Stimulated activated effector memory CD8-positive, alpha-beta T cell treated with anti-CD3 and anti-CD28 coated beads, Interleukin-12 subunit alpha, Interleukin-12 subunit beta, amount 100 ng/mL, for 72 hours (primary cell): ENCODE measurements at regions not wholly inside any gene's neighbourhood (a gene's known extent, or its start where the extent isn't known, plus 50 kb on each side); places are given as distances from the start of the nearest gene placed in this dataset.

Experiments
- ATAC-seq: fragments of 150-1000 bp; cut with Tn5 transposase; 2 replicates; pipeline ENCODE4 v1.10.0; 2021
- DNase-seq, 2 donors: peaks; one replicate each; pipeline ENCODE4 v3.0.0; 2021 to 2022; ENCODE audit warnings: low spot score in 2 of 2
- H3K27ac Mint-ChIP-seq: one replicate; pipeline ENCODE4 v1.8.0; 2022; ENCODE audit warnings: mild to moderate bottlenecking, mixed read lengths
- H3K36me3 Mint-ChIP-seq: one replicate; pipeline ENCODE4 v1.8.0; 2022; ENCODE audit warnings: mild to moderate bottlenecking, mixed read lengths
- H3K4me1 Mint-ChIP-seq: one replicate; pipeline ENCODE4 v1.8.0; 2022; ENCODE audit warnings: mixed read lengths
- H3K4me3 Mint-ChIP-seq: one replicate; pipeline ENCODE4 v1.8.0; 2022; ENCODE audit warnings: mild to moderate bottlenecking, mixed read lengths
- H3K9me3 Mint-ChIP-seq: one replicate; pipeline ENCODE4 v1.8.0; 2022; ENCODE audit warnings: mixed read lengths

GRCh38 chr6:113505084-113505699 lies 352.0 kb upstream of the MARCKS start:
- H3K9me3 Mint-ChIP-seq = no peaks in the 10 kb centered on the region
- no peaks in the 10 kb centered on the region for H3K36me3 Mint-ChIP-seq
- H3K4me1 Mint-ChIP-seq = no peaks in the 10 kb centered on the region
- no peak overlapping the region for H3K4me3 Mint-ChIP-seq
- no peak overlapping the region for H3K27ac Mint-ChIP-seq
- ATAC-seq = no peak
- DNase-seq = no peak

- H3K27ac Mint-ChIP-seq = no peak overlapping the region
- no peak overlapping the region for H3K4me3 Mint-ChIP-seq
These were observed 348.9 kb upstream of the MARCKS start for GRCh38 chr6:113508249-113508648.

DNA sequence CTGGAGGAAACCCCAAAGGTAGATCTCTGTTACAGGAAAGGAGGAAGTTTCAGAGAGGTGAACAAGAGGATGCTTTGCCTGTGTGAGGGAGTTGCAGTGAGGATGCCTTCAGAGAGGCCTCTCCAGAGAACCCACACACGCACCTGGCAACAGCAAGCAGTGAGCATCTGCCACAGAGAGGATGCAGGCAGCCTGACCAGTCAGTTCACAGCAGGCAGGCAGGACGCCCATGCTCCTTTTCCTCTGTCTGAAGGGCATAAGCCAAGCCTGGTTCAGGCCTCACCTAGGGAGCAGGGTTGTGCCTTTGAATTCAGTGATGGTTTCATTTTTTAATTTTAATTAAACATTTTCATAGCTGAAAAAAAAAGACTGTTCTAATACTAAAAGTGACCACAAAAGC lies 346.0 kb upstream of the MARCKS start:
- no peak overlapping the region for H3K27ac Mint-ChIP-seq
- peaks cover 6% of the 10 kb centered on the region for H3K9me3 Mint-ChIP-seq
- no peaks in the 10 kb centered on the region for H3K36me3 Mint-ChIP-seq
- ATAC-seq = peak; percentile 28
- H3K4me3 Mint-ChIP-seq = no peak overlapping the region
- H3K4me1 Mint-ChIP-seq = no peaks in the 10 kb centered on the region
- no peak for DNase-seq

More at GRCh38 chr6:113508249-113508648, 348.9 kb upstream of the MARCKS start:
- DNase-seq (no peak), ATAC-seq (no peak)
- Mint-ChIP-seq H3K36me3 (no peaks in the 10 kb centered on the region), H3K4me1 (no peaks in the 10 kb centered on the region), H3K9me3 (peaks cover 3% of the 10 kb centered on the region)

- H3K4me1 Mint-ChIP-seq = no peaks in the 10 kb centered on the region
- no peak overlapping the region for H3K27ac Mint-ChIP-seq
- DNase-seq = no peak
- H3K36me3 Mint-ChIP-seq = no peaks in the 10 kb centered on the region
- no peak overlapping the region for H3K4me3 Mint-ChIP-seq
- no peak for ATAC-seq
- peaks cover 6% of the 10 kb centered on the region for H3K9me3 Mint-ChIP-seq
These were observed 344.6 kb upstream of the MARCKS start for GRCh38 chr6:113512576-113512975.

DNA sequence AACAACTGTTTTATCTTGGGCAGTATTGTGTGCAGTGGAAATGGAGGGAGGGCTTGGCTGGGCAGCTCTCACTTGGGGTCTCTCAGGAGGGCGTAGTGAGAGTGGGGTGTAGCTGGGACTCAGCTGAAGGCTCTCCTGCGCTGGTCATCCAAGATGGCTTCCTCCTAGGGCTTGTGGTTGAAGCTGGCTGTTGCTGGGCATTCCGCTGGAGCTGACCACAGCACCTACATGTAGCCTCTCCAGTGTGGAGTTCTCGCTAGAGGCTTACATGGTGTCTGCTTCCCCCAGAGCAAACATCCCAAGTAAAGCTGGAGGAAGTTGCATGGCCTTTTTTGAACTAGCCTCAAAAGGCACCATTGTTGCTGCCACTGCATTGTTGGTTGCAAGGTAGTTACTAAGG lies 344.1 kb upstream of the MARCKS start:
- ATAC-seq (no peak), DNase-seq (no peak)
- H3K9me3 Mint-ChIP-seq = peaks cover 6% of the 10 kb centered on the region
- H3K36me3 Mint-ChIP-seq = no peaks in the 10 kb centered on the region
- no peak overlapping the region for H3K27ac Mint-ChIP-seq
- H3K4me3 Mint-ChIP-seq = no peak overlapping the region
- no peaks in the 10 kb centered on the region for H3K4me1 Mint-ChIP-seq

- peaks cover 4% of the 10 kb centered on the region for H3K9me3 Mint-ChIP-seq
- DNase-seq = no peak
- H3K27ac Mint-ChIP-seq = no peak overlapping the region
- no peaks in the 10 kb centered on the region for H3K4me1 Mint-ChIP-seq
- no peaks in the 10 kb centered on the region for H3K36me3 Mint-ChIP-seq
- no peak overlapping the region for H3K4me3 Mint-ChIP-seq
- no peak for ATAC-seq
These were observed 334.8 kb upstream of the MARCKS start for GRCh38 chr6:113522376-113522775.

DNA sequence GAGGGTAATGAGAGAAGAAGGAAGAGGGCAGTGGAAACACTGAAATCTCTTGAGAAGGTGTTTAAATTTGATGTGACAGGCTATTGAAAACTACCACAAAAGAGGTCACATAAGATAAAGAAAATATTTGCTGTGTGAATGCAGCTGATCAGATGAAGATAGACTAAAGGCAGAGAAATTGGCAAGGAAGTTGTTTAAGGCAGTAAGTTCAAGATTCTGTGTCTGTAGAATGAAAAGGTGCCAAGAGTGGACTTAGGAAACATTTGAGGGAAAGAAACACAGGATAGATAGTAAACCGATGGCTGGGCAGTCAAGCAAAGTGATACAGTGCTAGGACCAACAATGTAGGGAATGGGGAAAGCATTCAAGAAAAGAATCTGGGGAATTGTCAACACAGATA lies 332.3 kb upstream of the MARCKS start:
- no peak for DNase-seq

GRCh38 chr6:113526553-113526952 lies 330.6 kb upstream of the MARCKS start:
- Mint-ChIP-seq H3K36me3 (no peaks in the 10 kb centered on the region), H3K4me3 (no peak overlapping the region), H3K4me1 (no peaks in the 10 kb centered on the region), H3K9me3 (peaks cover 4% of the 10 kb centered on the region), H3K27ac (no peak overlapping the region)
- no peak for DNase-seq
- ATAC-seq = no peak

More for the DNA sequence above, 332.3 kb upstream of the MARCKS start:
- peaks cover 4% of the 10 kb centered on the region for H3K9me3 Mint-ChIP-seq
- no peak overlapping the region for H3K27ac Mint-ChIP-seq
- no peaks in the 10 kb centered on the region for H3K4me1 Mint-ChIP-seq
- no peak overlapping the region for H3K4me3 Mint-ChIP-seq
- H3K36me3 Mint-ChIP-seq = no peaks in the 10 kb centered on the region
- ATAC-seq = no peak

DNA sequence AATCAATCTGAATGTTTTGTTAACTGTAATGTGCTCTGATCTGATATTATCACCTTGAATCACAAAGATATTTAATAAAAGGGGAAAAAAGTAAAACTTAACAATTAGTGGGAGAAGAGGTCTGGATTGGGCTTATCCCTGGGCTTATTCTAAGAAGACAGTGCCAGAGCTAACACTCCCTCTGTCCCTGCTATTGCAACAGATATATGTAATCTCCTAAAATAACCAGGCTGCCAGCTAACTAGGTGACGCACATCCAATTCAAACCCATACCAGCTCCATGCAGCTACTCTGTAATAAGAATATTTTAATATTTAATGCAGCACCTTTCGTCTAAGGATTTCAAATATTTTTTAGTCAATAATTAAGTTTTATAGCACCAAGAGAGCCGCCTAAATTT lies 330.1 kb upstream of the MARCKS start:
- ATAC-seq (no peak), DNase-seq (no peak)
- Mint-ChIP-seq H3K4me1 (no peaks in the 10 kb centered on the region), H3K9me3 (peaks cover 4% of the 10 kb centered on the region), H3K4me3 (no peak overlapping the region), H3K36me3 (no peaks in the 10 kb centered on the region), H3K27ac (no peak overlapping the region)

DNA sequence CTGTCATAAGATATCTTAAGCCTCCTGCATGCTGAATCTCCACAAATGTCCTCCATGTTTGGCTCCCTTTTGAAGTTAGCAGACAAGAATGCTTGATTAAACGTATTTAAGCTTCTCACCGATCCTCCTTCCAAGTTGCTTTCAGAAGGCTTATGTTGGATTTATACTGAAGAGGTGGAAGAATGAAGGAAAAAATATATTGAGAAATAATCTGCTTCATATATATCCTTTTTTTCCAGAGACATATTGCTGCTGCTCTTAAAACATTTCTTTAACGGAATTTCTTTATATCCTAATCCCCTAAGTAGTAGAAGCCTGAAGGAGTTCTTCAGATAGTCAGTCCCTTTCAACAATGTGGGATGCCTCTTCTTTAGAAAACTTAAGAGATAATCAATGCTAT lies 329.0 kb upstream of the MARCKS start:
- no peak overlapping the region for H3K4me3 Mint-ChIP-seq
- H3K9me3 Mint-ChIP-seq = peaks cover 4% of the 10 kb centered on the region
- no peak for ATAC-seq
- H3K27ac Mint-ChIP-seq = no peak overlapping the region
- DNase-seq = no peak
- H3K36me3 Mint-ChIP-seq = no peaks in the 10 kb centered on the region
- H3K4me1 Mint-ChIP-seq = no peaks in the 10 kb centered on the region

DNA sequence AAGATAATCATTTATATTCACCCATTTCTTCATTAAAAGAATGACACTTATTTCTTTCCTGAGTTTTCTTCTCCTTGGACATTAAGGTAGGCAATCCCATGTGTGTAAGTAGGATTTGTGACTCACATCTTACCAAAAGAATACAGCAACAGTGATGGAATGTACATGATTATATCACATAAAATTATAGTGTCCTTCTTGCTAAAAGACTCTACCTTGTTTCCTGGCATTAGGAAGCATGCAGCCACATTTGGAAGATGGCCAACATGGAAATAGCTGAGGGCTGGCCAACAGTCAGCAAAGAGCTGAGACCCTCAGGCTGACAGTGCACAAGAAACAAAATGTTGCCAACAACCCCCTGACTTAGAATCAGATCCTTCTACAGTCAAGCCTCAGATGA lies 327.9 kb upstream of the MARCKS start:
- no peaks in the 10 kb centered on the region for H3K36me3 Mint-ChIP-seq
- no peak overlapping the region for H3K27ac Mint-ChIP-seq
- ATAC-seq (no peak), DNase-seq (no peak)
- H3K4me1 Mint-ChIP-seq = no peaks in the 10 kb centered on the region
- no peak overlapping the region for H3K4me3 Mint-ChIP-seq
- H3K9me3 Mint-ChIP-seq = peaks cover 4% of the 10 kb centered on the region

DNA sequence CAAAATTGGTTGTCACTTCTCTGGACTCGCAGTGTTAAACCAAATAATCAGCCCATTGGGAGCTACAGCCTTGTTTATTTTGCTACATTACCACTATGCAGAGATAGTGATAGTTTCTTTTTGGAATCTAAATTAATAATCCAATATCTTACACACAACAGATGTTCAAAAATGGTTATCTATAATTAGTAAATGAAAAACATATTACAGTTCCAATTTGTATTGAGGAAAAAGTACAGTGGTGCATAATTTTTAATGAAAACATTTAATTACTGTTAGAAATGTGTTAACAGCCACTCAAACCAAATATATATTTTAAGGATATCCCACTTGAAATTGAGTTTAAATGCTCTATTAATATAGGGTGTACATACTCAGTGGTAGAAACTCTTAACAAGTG lies 327.3 kb upstream of the MARCKS start:
- H3K9me3 Mint-ChIP-seq = peaks cover 4% of the 10 kb centered on the region
- no peaks in the 10 kb centered on the region for H3K36me3 Mint-ChIP-seq
- H3K4me3 Mint-ChIP-seq = no peak overlapping the region
- no peak overlapping the region for H3K27ac Mint-ChIP-seq
- DNase-seq (no peak), ATAC-seq (no peak)
- H3K4me1 Mint-ChIP-seq = no peaks in the 10 kb centered on the region

DNA sequence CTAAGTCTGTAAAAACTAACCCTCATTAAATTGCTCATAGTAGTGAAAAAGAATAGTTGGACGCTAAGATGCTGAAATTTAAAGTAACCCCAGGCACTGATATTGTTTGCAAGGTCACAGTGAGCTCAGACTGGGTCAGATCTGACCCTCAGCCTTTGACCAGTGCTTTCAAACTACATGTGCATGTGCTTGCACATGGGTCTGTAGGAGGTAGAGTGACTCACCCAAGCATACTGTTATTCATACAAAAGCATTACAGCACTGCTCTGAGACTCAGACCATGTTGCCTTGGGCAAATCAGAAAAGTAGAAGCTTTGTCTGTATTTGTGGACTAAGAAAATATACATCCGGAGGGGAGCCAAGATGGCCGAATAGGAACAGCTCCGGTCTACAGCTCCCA lies 326.4 kb upstream of the MARCKS start:
- Mint-ChIP-seq H3K4me1 (no peaks in the 10 kb centered on the region), H3K27ac (no peak overlapping the region), H3K4me3 (no peak overlapping the region), H3K36me3 (no peaks in the 10 kb centered on the region), H3K9me3 (no peaks in the 10 kb centered on the region)
- no peak for DNase-seq
- ATAC-seq = no peak

DNA sequence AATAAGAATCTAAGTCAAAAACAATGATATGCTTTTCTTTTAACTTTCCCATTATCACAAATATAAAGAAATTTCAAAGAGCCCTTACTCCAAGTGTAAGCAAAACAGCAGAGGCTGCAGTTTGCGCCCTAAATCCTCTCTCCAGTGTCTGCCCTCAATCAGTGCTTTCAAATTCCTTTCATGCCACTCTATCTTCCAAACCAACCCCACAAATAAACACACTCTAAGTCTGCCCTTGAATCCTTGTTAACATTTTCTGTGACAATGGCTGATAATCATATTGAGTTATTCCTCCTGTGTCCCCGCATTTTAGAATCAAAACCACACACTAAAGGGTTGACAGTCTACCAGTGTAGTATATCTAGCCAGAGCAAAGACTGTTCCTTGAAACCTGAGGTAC lies 317.9 kb upstream of the MARCKS start:
- Mint-ChIP-seq H3K36me3 (no peaks in the 10 kb centered on the region), H3K4me1 (no peaks in the 10 kb centered on the region), H3K9me3 (peaks cover 3% of the 10 kb centered on the region), H3K27ac (no peak overlapping the region), H3K4me3 (no peak overlapping the region)
- ATAC-seq (no peak), DNase-seq (no peak)

GRCh38 chr6:113539623-113540022 lies 317.5 kb upstream of the MARCKS start:
- H3K9me3 Mint-ChIP-seq = peaks cover 3% of the 10 kb centered on the region
- DNase-seq = no peak

DNA sequence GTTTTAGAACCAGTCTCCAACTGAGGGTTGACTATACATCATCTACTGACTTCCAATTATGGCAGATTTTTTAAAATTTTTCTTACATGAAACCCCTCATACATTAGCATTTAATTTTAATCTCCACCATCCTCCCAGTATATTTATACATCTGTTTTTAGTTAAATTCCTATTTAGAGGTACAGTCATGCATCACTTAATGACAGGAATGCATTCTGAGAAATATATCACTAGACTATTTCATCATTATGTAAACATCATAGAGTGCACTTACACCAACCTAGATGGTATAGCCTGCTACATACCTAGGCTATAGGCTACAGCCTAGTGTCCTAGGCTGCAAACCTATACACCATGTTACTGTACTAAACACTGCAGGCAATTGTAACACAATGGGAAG lies 316.7 kb upstream of the MARCKS start:
- Mint-ChIP-seq H3K4me1 (no peaks in the 10 kb centered on the region), H3K36me3 (no peaks in the 10 kb centered on the region), H3K27ac (no peak overlapping the region), H3K4me3 (no peak overlapping the region), H3K9me3 (peaks cover 3% of the 10 kb centered on the region)
- DNase-seq (no peak), ATAC-seq (no peak)

More at GRCh38 chr6:113539623-113540022, 317.5 kb upstream of the MARCKS start:
- ATAC-seq = no peak
- Mint-ChIP-seq H3K36me3 (no peaks in the 10 kb centered on the region), H3K27ac (no peak overlapping the region), H3K4me1 (no peaks in the 10 kb centered on the region), H3K4me3 (no peak overlapping the region)

DNA sequence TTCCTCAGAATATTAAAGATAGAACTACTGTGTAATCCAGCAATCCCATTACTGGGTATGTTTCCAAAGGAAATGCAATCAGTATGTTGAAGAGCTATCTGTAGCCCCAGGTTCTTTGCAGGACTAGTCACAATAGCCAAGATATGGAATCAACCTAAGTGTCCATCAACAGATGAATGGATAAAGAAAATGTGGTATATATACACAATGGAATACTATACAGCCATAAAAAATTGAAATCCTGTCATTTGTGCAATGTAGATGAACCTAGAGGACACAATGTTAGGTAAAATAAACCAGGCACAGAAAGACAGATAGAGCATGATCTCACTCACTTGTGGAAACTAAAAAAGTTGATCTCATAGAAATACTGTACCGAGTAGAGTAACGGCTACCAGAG lies 306.0 kb upstream of the MARCKS start:
- Mint-ChIP-seq H3K36me3 (no peaks in the 10 kb centered on the region), H3K4me3 (no peak overlapping the region), H3K4me1 (no peaks in the 10 kb centered on the region), H3K9me3 (peaks cover 12% of the 10 kb centered on the region), H3K27ac (no peak overlapping the region)
- DNase-seq = no peak
- no peak for ATAC-seq
